H1 (cell line): ENCODE measurements at regions not wholly inside any gene's neighbourhood (a gene's known extent, or its start where the extent isn't known, plus 50 kb on each side); places are given as distances from the start of the nearest gene placed in this dataset.

ENCODE experiments used
- CHD1 ChIP-seq: IDR thresholded peaks from 2 replicates; pipeline ENCODE4 v1.6.1; 2012; ENCODE audit warnings: low read depth, low read length, improper control_type of control experiment
- CHD7 ChIP-seq: fragments of 300-600 bp; sonication (generic); IDR thresholded peaks from 2 replicates; pipeline ENCODE4 v1.7.1; 2012; ENCODE audit warnings: low read length, moderate library complexity, mild to moderate bottlenecking, inconsistent platforms; ENCODE audit not compliant: insufficient replicate concordance
- RNF2 ChIP-seq: fragments of 200-900, 300-1000 bp; sonication (generic); IDR thresholded peaks from 2 replicates; pipeline ENCODE4 v1.7.1; 2016; ENCODE audit warnings: borderline replicate concordance, low read depth, mild to moderate bottlenecking, antibody characterized with exemption, low read length; ENCODE audit not compliant: poor library complexity, severe bottlenecking; ENCODE audit errors: missing control alignments
- SP4 ChIP-seq: IDR thresholded peaks from 2 replicates; pipeline ENCODE4 v1.6.1; 2012; ENCODE audit warnings: low read length, inconsistent platforms

- no peak for TF ChIP-seq CHD7
- no peak for TF ChIP-seq SP4
- no peak for TF ChIP-seq RNF2
- TF ChIP-seq CHD1 = no peak
These were observed 229.2 kb downstream of the COL12A1 start (continued) for GRCh38 chr6:74976701-74977100.
